Neutrophil (primary cell): ENCODE measurements at regions not wholly inside any gene's neighbourhood (a gene's known extent, or its start where the extent isn't known, plus 50 kb on each side); places are given as distances from the start of the nearest gene placed in this dataset.
"Not testable (repeated sequence)": the region's sequence is repeated elsewhere in the genome, so short reads cannot be mapped to it uniquely, and the experiment has no call there.

Experiments
- H3K27ac ChIP-seq: fragments of 200-600 bp; sonication (generic); 2 replicates; pipeline ENCODE4 v1.5.1; 2016; ENCODE audit warnings: mild to moderate bottlenecking, moderate library complexity
- H3K27me3 ChIP-seq: fragments of 200-600 bp; sonication (generic); 2 replicates; pipeline ENCODE4 v1.6.0; 2016; ENCODE audit warnings: mild to moderate bottlenecking
- H3K36me3 ChIP-seq: fragments of 200-600 bp; sonication (generic); 2 replicates; pipeline ENCODE4 v1.5.1; 2017
- H3K4me1 ChIP-seq, 2 experiments: fragments of 200-600 bp in 1 of 2; sonication (generic) in 1 of 2; 1 replicate in 1 of 2; 2 replicates in 1 of 2; pipeline versions ENCODE4 v1.5.1 to v1.6.1; 2013 to 2016; ENCODE audit warnings: low read depth in 1 of 2, low read length in 1 of 2, mild to moderate bottlenecking in 1 of 2, moderate library complexity in 1 of 2; ENCODE audit not compliant: control insufficient read depth in 1 of 2, insufficient read depth in 1 of 2
- H3K4me3 ChIP-seq, 2 experiments: fragments of 200-600 bp in 1 of 2; sonication (generic) in 1 of 2; 1 replicate in 1 of 2; 2 replicates in 1 of 2; pipeline ENCODE4 v1.5.1; 2013 to 2016; ENCODE audit warnings: low read depth in 1 of 2, low read length in 1 of 2, mild to moderate bottlenecking in 1 of 2, moderate library complexity in 1 of 2
- H3K9me3 ChIP-seq: fragments of 200-600 bp; sonication (generic); 2 replicates; pipeline ENCODE4 v1.5.1; 2016
- TF ChIP-seq, protein P1 (sequence below): fragments of 200-600 bp; sonication (generic); IDR thresholded peaks from 2 replicates; pipeline ENCODE4 v1.5.1; 2016; ENCODE audit warnings: antibody characterized with exemption

DNA sequence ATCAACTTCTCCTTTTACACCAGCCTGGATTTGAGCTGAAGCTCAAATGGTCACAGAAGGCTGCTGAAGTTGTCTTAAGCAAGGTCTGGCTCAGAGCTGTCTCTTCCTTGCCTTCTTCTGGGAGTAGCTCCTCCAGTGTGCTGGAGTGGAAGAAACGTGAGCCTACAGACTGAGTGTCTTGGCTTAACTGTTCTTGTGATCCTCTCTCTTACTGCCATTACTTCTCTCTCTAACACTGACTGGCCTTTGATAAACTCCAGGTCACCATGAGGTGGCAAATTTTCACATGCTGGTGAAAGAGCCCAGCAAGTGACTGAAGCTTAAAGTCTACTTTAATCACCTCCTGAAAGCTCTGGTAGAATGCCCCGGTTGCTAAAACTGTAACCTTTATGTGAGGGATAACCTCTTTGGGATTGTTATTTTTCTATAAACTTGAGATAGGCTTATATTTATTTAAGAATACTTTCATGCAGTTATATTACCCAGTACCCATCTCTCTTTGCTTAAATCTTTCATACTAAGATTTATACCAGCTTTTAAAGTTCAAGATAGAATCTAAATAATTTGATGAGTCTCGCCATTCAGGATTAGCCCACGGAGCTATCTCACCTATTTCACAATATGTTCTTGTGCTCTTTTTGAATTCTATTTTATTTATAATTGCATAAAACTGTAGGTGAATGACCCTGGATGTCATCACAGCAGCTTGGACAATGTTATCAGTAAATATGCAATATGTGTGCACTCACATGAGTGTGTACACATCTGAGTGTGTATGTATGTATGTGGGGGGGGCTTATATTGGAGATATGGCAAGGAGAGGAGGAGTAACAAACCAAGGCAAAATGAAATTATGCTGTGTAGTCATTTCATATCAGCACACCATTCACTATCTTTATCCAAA, 924.0 kb downstream of the LTN1 start:
- H3K27ac ChIP-seq = no peak overlapping the region
- no peaks in the 10 kb centered on the region for H3K9me3 ChIP-seq
- no peaks in the 10 kb centered on the region for H3K4me1 ChIP-seq
- H3K36me3 ChIP-seq = no peaks in the 10 kb centered on the region
- H3K4me3 ChIP-seq = no peak overlapping the region
- no peaks in the 10 kb centered on the region for H3K27me3 ChIP-seq
- TF ChIP-seq, protein P1, sequence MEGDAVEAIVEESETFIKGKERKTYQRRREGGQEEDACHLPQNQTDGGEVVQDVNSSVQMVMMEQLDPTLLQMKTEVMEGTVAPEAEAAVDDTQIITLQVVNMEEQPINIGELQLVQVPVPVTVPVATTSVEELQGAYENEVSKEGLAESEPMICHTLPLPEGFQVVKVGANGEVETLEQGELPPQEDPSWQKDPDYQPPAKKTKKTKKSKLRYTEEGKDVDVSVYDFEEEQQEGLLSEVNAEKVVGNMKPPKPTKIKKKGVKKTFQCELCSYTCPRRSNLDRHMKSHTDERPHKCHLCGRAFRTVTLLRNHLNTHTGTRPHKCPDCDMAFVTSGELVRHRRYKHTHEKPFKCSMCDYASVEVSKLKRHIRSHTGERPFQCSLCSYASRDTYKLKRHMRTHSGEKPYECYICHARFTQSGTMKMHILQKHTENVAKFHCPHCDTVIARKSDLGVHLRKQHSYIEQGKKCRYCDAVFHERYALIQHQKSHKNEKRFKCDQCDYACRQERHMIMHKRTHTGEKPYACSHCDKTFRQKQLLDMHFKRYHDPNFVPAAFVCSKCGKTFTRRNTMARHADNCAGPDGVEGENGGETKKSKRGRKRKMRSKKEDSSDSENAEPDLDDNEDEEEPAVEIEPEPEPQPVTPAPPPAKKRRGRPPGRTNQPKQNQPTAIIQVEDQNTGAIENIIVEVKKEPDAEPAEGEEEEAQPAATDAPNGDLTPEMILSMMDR = no peak

DNA sequence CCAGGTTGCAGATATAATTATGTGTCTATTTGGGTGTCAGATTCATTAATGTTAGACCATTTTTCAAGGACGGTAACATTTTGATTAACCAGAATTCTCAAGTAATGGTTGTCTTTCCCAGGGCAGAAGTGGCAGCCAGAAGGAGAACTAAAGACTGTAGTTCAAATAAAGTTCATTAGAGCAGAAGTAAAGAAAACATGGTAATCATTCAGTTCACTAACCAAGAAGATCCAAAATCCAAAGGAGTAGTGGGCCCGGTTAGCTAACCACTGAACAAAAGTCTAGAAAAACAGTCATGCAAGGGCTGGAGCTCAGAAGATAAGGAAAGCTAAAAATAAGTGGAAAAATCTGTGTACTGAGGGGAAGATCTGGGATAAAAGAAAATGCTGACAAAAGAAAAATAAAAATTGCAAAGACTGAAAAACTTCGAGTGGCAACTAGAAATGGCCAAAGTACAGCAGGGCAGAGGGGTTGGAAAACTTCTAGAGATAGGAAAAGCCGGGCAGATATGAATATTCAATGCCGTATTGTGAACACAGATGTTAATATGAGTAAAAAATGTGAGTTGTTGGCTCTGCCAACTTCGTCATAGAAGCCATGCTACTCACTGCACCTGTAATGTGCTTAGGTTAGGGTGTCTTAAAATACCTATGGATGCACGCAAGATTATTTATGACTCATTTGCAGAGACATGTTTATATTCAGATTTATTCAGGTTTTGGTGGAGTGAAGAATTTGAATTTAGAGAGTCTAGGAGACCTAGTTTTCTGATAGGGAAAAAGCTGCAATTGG, 925.9 kb downstream of the LTN1 start:
- H3K27me3 ChIP-seq = no peaks in the 10 kb centered on the region
- H3K9me3 ChIP-seq = no peaks in the 10 kb centered on the region
- H3K27ac ChIP-seq = no peak overlapping the region
- H3K36me3 ChIP-seq = no peaks in the 10 kb centered on the region
- TF ChIP-seq, protein P1 = no peak
- H3K4me3 ChIP-seq = no peak overlapping the region
- no peaks in the 10 kb centered on the region for H3K4me1 ChIP-seq

DNA sequence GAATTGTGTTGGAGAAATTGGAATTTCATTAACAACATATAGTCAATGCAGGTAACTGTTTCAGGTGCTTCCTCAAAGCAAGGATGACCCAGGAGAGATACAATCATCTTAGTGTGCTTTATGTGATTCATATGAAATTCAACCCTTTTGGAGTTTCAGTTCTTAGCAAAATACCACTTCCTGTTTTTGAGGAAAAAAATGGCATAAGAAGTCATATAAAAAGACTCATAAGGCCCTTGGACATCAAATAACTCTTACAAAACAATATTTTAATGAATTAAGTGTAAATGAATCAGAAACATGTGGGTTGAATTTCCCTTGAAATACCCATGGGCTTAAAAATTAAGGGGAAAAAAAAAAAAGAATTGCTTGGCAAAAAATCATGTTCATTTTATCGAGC, 926.6 kb downstream of the LTN1 start:
- TF ChIP-seq, protein P1 = no peak
- Histone ChIP-seq H3K36me3 (no peaks in the 10 kb centered on the region), H3K9me3 (no peaks in the 10 kb centered on the region), H3K27ac (no peak overlapping the region), H3K27me3 (no peaks in the 10 kb centered on the region), H3K4me3 (no peak overlapping the region), H3K4me1 (no peaks in the 10 kb centered on the region)

DNA sequence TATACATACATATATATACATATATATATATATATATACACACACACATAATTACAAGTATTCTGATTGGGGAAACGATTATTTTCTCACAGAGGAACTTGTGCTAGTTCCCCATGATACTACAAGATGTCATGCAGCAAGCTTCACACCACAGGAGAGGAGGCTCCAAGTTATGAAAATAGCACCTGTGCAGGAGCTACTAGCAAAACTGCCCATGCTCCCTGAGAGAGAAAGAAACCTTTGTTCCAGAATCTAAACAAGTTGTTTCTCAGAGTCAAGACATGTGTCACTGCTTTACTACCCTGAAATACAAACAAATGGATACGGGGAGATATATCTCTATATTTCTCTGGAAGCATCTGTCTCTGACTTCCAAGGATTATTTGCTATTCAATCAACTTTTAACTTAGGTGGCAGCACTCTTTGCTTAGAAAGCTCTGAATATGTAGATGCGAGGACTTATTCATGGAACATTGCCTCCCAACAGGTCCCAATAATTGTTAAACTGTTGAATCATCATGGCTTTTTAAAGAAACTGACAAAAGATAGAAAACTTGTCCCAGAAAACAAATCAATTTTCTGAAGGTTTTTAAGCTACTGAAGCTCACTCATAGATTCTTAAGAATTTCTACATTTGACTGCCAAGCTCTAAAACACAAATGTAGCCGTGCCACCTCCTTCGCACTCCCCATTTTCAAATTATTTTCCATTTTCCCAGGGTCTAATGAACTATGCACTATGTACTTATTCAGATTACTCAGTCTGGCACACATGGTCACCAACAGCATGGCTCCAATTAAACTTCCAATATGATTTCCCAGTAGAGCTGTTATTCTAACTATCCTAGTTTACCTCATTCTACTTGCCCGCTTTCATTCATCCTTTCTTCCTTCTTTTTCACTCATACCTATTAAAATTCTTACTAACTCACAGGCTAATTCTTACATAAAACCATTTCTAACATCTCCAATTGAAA, 929.1 kb downstream of the LTN1 start:
- H3K36me3 ChIP-seq = no peaks in the 10 kb centered on the region
- no peaks in the 10 kb centered on the region for H3K9me3 ChIP-seq
- TF ChIP-seq, protein P1 = no peak
- no peaks in the 10 kb centered on the region for H3K27me3 ChIP-seq
- no peak overlapping the region for H3K4me3 ChIP-seq
- H3K27ac ChIP-seq = no peak overlapping the region
- no peaks in the 10 kb centered on the region for H3K4me1 ChIP-seq

DNA sequence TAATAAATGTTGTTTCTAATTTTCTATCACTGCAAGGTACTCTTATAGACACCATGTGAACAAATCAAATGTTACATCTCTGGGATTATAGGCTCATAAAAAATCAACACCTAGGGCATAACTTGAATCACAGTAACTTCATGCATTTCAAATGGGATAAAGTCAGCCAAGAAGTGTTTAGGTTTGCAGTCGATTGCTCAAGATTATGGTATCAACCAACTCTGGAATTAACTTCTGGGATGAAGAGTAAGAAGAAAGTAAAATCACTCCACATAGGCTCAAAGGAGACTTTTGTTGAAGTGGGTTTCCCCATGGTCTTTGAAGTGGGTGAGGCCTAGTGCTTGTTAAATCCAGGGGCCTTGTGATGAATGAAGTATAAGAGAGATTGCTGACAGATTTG, 939.7 kb downstream of the LTN1 start:
- H3K36me3 ChIP-seq = not testable (repeated sequence)

DNA sequence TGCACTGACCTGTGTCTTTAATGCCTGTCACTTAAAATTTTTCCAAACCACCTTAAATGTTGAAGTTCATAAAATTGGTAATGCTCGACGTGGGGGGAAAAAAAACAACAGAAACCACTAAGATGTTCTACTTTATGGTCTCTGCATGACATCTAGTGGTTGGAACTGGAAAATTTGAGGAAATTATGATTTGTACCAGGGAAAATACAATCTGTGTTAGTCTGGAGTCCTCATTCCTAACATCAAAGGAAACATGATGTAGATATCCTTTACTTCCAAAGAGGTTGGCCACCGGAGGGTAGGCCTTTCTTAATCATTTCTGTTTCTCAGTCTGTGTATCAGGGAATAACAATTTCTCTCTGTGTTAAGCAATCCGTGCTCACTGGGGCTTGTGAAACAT, 941.0 kb downstream of the LTN1 start:
- H3K9me3 ChIP-seq, H3K4me3 ChIP-seq, H3K36me3 ChIP-seq, H3K27me3 ChIP-seq, H3K4me1 ChIP-seq, H3K27ac ChIP-seq: not testable (repeated sequence)

More for the DNA sequence above, 939.7 kb downstream of the LTN1 start:
- not testable (repeated sequence) for H3K4me1 ChIP-seq, H3K27ac ChIP-seq, H3K4me3 ChIP-seq, H3K27me3 ChIP-seq, H3K9me3 ChIP-seq

DNA sequence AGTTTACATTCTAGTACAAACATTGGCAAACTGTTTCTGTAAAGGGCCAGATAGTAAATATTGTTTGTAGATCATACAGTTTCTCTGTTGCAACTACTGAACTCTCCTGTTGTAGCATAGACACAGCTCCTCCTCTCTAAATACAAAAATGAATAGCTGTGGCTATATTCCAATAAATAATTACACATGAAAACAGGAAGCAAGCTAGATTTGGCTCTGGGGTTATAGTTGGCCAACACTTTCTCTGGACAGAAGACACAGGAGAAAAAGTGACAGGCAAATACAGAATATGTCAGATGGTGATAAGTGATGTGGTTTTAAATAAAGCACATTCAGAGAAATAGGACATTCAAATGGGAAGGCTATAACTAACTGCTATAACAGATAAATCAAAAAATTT, 957.0 kb downstream of the LTN1 start:
- H3K4me3 ChIP-seq, H3K9me3 ChIP-seq, H3K27me3 ChIP-seq, H3K27ac ChIP-seq, H3K36me3 ChIP-seq, H3K4me1 ChIP-seq: not testable (repeated sequence)

DNA sequence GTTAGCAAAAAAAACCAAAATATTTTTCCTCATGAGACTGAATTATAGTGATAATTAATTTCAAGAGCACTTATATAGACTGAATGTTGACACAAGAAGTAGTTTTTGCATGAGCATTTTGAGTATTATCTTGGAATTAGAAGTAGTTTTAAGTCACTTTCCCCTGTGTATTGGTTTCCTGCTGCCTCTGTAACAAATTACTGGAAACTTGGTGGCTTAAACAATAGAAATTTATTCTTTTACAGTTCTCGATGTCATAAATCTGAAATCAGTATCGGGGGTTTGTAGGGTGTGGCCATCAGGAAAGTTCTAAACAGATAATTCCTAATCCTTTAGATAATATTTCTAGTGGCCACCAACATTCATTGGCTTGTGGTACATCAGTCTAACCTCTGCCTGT, 957.8 kb downstream of the LTN1 start:
- not testable (repeated sequence) for H3K4me1 ChIP-seq, H3K27ac ChIP-seq, H3K4me3 ChIP-seq, H3K27me3 ChIP-seq, H3K9me3 ChIP-seq, H3K36me3 ChIP-seq

DNA sequence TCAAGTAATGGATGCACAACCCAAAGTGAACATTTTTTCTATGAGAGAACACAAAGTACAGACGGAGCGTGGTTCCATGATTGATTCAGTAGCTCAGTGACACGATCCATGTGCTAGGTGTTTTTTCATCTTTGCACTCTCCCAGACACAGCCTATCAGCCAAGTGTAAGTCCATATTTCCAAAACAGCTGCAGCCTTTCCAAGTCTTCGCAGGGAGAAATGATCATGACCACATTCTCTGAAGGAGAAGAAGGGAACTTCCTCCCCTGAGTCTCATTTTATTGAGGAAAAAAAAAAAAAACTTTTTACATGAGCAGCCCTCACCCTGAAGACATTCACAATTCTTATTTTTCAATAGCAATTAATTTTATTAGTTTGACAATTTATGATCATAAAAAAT, 958.3 kb downstream of the LTN1 start:
- H3K27me3 ChIP-seq, H3K9me3 ChIP-seq, H3K4me1 ChIP-seq, H3K27ac ChIP-seq, H3K4me3 ChIP-seq, H3K36me3 ChIP-seq: not testable (repeated sequence)
